Activated naive CD4-positive, alpha-beta T cell treated with anti-CD3 and anti-CD28 coated beads, Interleukin-2, amount 50 U/mL, for 72 hours (primary cell): ENCODE measurements at regions not wholly inside any gene's neighbourhood (a gene's known extent, or its start where the extent isn't known, plus 50 kb on each side); places are given as distances from the start of the nearest gene placed in this dataset.
"Not testable (repeated sequence)": the region's sequence is repeated elsewhere in the genome, so short reads cannot be mapped to it uniquely, and the experiment has no call there.

ENCODE experiments used
- ATAC-seq, 2 donors: fragments of 150-1000 bp; cut with Tn5 transposase; 2 replicates each; pipeline ENCODE4 v1.10.0; 2021; ENCODE audit warnings: mild to moderate bottlenecking in 2 of 2, moderate library complexity in 2 of 2
- DNase-seq, 2 donors: peaks; one replicate each; pipeline ENCODE4 v3.0.0; 2021 to 2022; ENCODE audit warnings: low spot score in 2 of 2
- H3K27ac Mint-ChIP-seq, 2 donors: one replicate each; pipeline ENCODE4 v1.8.0; 2022; ENCODE audit warnings: mild to moderate bottlenecking in 2 of 2, mixed read lengths in 2 of 2
- H3K36me3 Mint-ChIP-seq, 2 donors: one replicate each; pipeline ENCODE4 v1.8.0; 2022; ENCODE audit warnings: mixed read lengths in 2 of 2
- H3K9me3 Mint-ChIP-seq, 2 donors: one replicate each; pipeline ENCODE4 v1.8.0; 2022; ENCODE audit warnings: mixed read lengths in 2 of 2

- ATAC-seq (no peak), DNase-seq (no peak)
- Mint-ChIP-seq H3K27ac (no peak overlapping the region), H3K36me3 (no peaks in the 10 kb centered on the region), H3K9me3 (peaks cover 9 to 24% of the 10 kb centered on the region in 2 donors)
These were observed 462.1 kb upstream of the C1orf87 start for GRCh38 chr1:60535713-60536112.

GRCh38 chr1:60527567-60527966, 454.0 kb upstream of the C1orf87 start:
- Mint-ChIP-seq H3K27ac (no peak overlapping the region), H3K9me3 (peaks cover 0 to 4% of the 10 kb centered on the region in 2 donors), H3K36me3 (no peaks in the 10 kb centered on the region)
- ATAC-seq (no peak), DNase-seq (no peak)

GRCh38 chr1:60516996-60517395, 443.4 kb upstream of the C1orf87 start:
- Mint-ChIP-seq H3K27ac (no peak overlapping the region), H3K36me3 (peaks cover 0 to 2% of the 10 kb centered on the region in 2 donors), H3K9me3 (peaks cover 0 to 5% of the 10 kb centered on the region in 2 donors)
- DNase-seq (no peak), ATAC-seq (no peak)

- Mint-ChIP-seq H3K36me3 (peaks cover 0 to 9% of the 10 kb centered on the region in 2 donors), H3K9me3 (peaks cover 9 to 12% of the 10 kb centered on the region in 2 donors), H3K27ac (no peak overlapping the region)
- no peak for DNase-seq
- ATAC-seq: no peak
These were observed 436.6 kb upstream of the C1orf87 start for GRCh38 chr1:60510162-60510561.

- DNase-seq (no peak), ATAC-seq (no peak)
- Mint-ChIP-seq H3K27ac (no peak overlapping the region), H3K36me3 (no peaks in the 10 kb centered on the region), H3K9me3 (peaks cover 9 to 18% of the 10 kb centered on the region in 2 donors)
These were observed 430.8 kb upstream of the C1orf87 start for GRCh38 chr1:60504206-60504840.

- ATAC-seq (no peak), DNase-seq (no peak)
- H3K36me3 Mint-ChIP-seq: no peaks in the 10 kb centered on the region
- peaks cover 9 to 26% of the 10 kb centered on the region in 2 donors for H3K9me3 Mint-ChIP-seq
- no peak overlapping the region for H3K27ac Mint-ChIP-seq
These were observed 429.8 kb upstream of the C1orf87 start for GRCh38 chr1:60503266-60503925.

- Mint-ChIP-seq H3K27ac (no peak overlapping the region), H3K9me3 (peaks cover 12 to 29% of the 10 kb centered on the region in 2 donors), H3K36me3 (peaks cover 0 to 3% of the 10 kb centered on the region in 2 donors)
- ATAC-seq (no peak), DNase-seq (no peak)
These were observed 428.9 kb upstream of the C1orf87 start for GRCh38 chr1:60502506-60502905.

GRCh38 chr1:60489916-60490480, 416.4 kb upstream of the C1orf87 start:
- not testable (repeated sequence) for ATAC-seq, DNase-seq, H3K36me3 Mint-ChIP-seq, H3K9me3 Mint-ChIP-seq, H3K27ac Mint-ChIP-seq

- H3K27ac Mint-ChIP-seq: no peak overlapping the region
- no peaks in the 10 kb centered on the region for H3K36me3 Mint-ChIP-seq
- H3K9me3 Mint-ChIP-seq: peaks cover 0 to 5% of the 10 kb centered on the region in 2 donors
- no peak for DNase-seq
- no peak for ATAC-seq
These were observed 415.3 kb upstream of the C1orf87 start for GRCh38 chr1:60488847-60489246.

- no peak for DNase-seq
- H3K27ac Mint-ChIP-seq: no peak overlapping the region
- ATAC-seq: no peak
- H3K36me3 Mint-ChIP-seq: no peaks in the 10 kb centered on the region
- peaks cover 0 to 5% of the 10 kb centered on the region in 2 donors for H3K9me3 Mint-ChIP-seq
These were observed 414.2 kb upstream of the C1orf87 start for GRCh38 chr1:60487565-60488345.

- DNase-seq (no peak), ATAC-seq (no peak)
- no peaks in the 10 kb centered on the region for H3K36me3 Mint-ChIP-seq
- H3K27ac Mint-ChIP-seq: no peak overlapping the region
- H3K9me3 Mint-ChIP-seq: peaks cover 0 to 6% of the 10 kb centered on the region in 2 donors
These were observed 409.9 kb upstream of the C1orf87 start for GRCh38 chr1:60483509-60483908.

GRCh38 chr1:60470246-60470645, 396.7 kb upstream of the C1orf87 start:
- Mint-ChIP-seq H3K36me3 (no peaks in the 10 kb centered on the region), H3K27ac (no peak overlapping the region), H3K9me3 (peaks cover 16 to 21% of the 10 kb centered on the region in 2 donors)
- ATAC-seq (no peak), DNase-seq (no peak)

- no peaks in the 10 kb centered on the region for H3K36me3 Mint-ChIP-seq
- ATAC-seq (no peak), DNase-seq (no peak)
- no peak overlapping the region for H3K27ac Mint-ChIP-seq
- peaks cover 18% of the 10 kb centered on the region in 2 donors for H3K9me3 Mint-ChIP-seq
These were observed 390.2 kb upstream of the C1orf87 start for GRCh38 chr1:60463786-60464185.

- no peak for ATAC-seq
- H3K27ac Mint-ChIP-seq: no peak overlapping the region
- no peak for DNase-seq
- H3K36me3 Mint-ChIP-seq: no peaks in the 10 kb centered on the region
- H3K9me3 Mint-ChIP-seq: peaks cover 22 to 24% of the 10 kb centered on the region in 2 donors
These were observed 389.6 kb upstream of the C1orf87 start for GRCh38 chr1:60463146-60463545.

GRCh38 chr1:60461925-60462595, 388.5 kb upstream of the C1orf87 start:
- Mint-ChIP-seq H3K9me3 (peaks cover 17 to 22% of the 10 kb centered on the region in 2 donors), H3K36me3 (no peaks in the 10 kb centered on the region), H3K27ac (no peak overlapping the region)
- ATAC-seq: no peak
- DNase-seq: no peak

GRCh38 chr1:60458111-60458510, 384.5 kb upstream of the C1orf87 start:
- Mint-ChIP-seq H3K9me3 (peaks cover 17 to 24% of the 10 kb centered on the region in 2 donors), H3K27ac (no peak overlapping the region), H3K36me3 (no peaks in the 10 kb centered on the region)
- DNase-seq (no peak), ATAC-seq (no peak)
